ENCODE measurements at regions not wholly inside any gene's neighbourhood (a gene's known extent, or its start where the extent isn't known, plus 50 kb on each side); places are given as distances from the start of the nearest gene placed in this dataset.

- TF ChIP-seq MAFK (conservative IDR thresholded peaks at IDR 0.05 in 1 of 2, IDR thresholded peaks at IDR 0.05 in 1 of 2; ENCODE audit: low read length in 2 of 2) (no peak), CTCF (CRISPR knock-in tag; IDR thresholded peaks at IDR 0.05) (no peak), AKAP8 (CRISPR knock-in tag; IDR thresholded peaks at IDR 0.05) (no peak), ZNF205 (CRISPR knock-in tag; IDR thresholded peaks at IDR 0.05) (no peak), ZNF761 (CRISPR knock-in tag; conservative IDR thresholded peaks at IDR 0.05) (no peak), ETS1 (CRISPR knock-in tag; IDR thresholded peaks at IDR 0.05) (no peak)
These were observed 334.9 kb downstream of the C12orf75 start for GRCh38 chr12:105665366-105665765.
